Smooth muscle cell (in vitro differentiated cells): ENCODE measurements at regions not wholly inside any gene's neighbourhood (a gene's known extent, or its start where the extent isn't known, plus 50 kb on each side); places are given as distances from the start of the nearest gene placed in this dataset.

Source experiments
- DNase-seq: peaks from one replicate; lab custom pipeline; 2025; ENCODE audit not compliant: unreplicated experiment; lab: John Stamatoyannopoulos, UW
- H2AFZ ChIP-seq: fragments of 200-600 bp; sonication (generic); 2 replicates; pipeline ENCODE4 v1.6.0; 2016; ENCODE audit warnings: antibody characterized with exemption, low read depth, mild to moderate bottlenecking
- H3F3A ChIP-seq: fragments of 200-600 bp; sonication (generic); 2 replicates; pipeline ENCODE4 v1.6.0; 2017; ENCODE audit warnings: antibody characterized with exemption, low read depth
- H3K27ac ChIP-seq: fragments of 200-600 bp; sonication (generic); 2 replicates; pipeline ENCODE4 v1.5.1; 2016; ENCODE audit warnings: low read depth, mild to moderate bottlenecking
- H3K27me3 ChIP-seq: fragments of 200-600 bp; sonication (generic); 2 replicates; pipeline ENCODE4 v1.6.1; 2016; ENCODE audit warnings: low read depth, mild to moderate bottlenecking
- H3K36me3 ChIP-seq: fragments of 200-600 bp; sonication (generic); 2 replicates; pipeline ENCODE4 v1.5.1; 2016; ENCODE audit warnings: low read depth
- H3K4me1 ChIP-seq: fragments of 200-600 bp; sonication (generic); 2 replicates; pipeline ENCODE4 v1.5.1; 2016; ENCODE audit warnings: low read depth
- H3K4me2 ChIP-seq: fragments of 200-600 bp; sonication (generic); 2 replicates; pipeline ENCODE4 v1.6.0; 2016; ENCODE audit warnings: mild to moderate bottlenecking
- H3K4me3 ChIP-seq: fragments of 200-600 bp; sonication (generic); 2 replicates; pipeline ENCODE4 v1.5.1; 2016; ENCODE audit warnings: mild to moderate bottlenecking
- H3K79me2 ChIP-seq: fragments of 200-600 bp; sonication (generic); 2 replicates; pipeline ENCODE4 v1.6.0; 2016; ENCODE audit warnings: low read depth, mild to moderate bottlenecking
- H3K9ac ChIP-seq: fragments of 200-600 bp; sonication (generic); 2 replicates; pipeline ENCODE4 v1.6.0; 2016; ENCODE audit warnings: low read depth
- H3K9me3 ChIP-seq: fragments of 200-600 bp; sonication (generic); replicated peaks from 2 replicates; pipeline ENCODE4 v1.5.1; 2016; ENCODE audit warnings: low read depth
- H4K20me1 ChIP-seq: fragments of 200-600 bp; sonication (generic); 2 replicates; pipeline ENCODE4 v1.6.0; 2016; ENCODE audit warnings: low read depth
- WGBS: methylation state at CpG from one replicate; pipeline ENCODE4 v1.1.7; 2016; ENCODE audit warnings: low lambda C conversion rate; 5-methylcytosine and 5-hydroxymethylcytosine counted together
- TF ChIP-seq, protein P1 (sequence below): fragments of 200-600 bp; sonication (generic); IDR thresholded peaks from 2 replicates; pipeline ENCODE4 v1.5.1; 2017; ENCODE audit warnings: borderline replicate concordance, mild to moderate bottlenecking, antibody characterized with exemption; ENCODE audit not compliant: insufficient read depth, poor library complexity, severe bottlenecking

DNA sequence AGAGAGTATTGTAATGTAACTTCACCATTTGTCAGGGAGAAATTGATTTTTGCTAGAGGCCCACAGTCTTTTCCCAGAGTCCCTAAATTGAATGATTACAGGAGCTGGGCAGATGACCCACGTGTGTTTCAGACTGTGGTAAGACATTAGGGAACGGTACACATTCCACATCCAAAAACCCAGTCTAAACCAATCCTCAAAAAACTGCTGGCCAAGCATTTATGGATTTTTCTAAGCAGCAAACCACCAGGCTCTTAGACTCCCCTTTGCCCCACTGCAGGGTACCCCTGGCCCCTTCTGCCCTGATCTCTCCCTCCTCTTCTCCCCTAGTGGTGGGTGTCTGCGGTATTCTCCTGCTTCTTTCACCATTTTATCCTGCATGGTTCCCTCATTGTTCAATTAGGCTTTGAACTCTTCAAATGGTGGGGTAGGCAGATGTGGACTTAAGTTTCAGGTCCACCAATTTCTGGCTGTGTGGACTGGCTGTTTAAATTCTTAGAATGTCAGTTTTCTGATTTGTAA lies 135.5 kb upstream of the SORCS3 start:
- WGBS: 80% methylated on average over 3 of the region's 3 CpGs
- no peak overlapping the region for H3K9ac ChIP-seq
- H3K27me3 ChIP-seq: peaks cover 9% of the 10 kb centered on the region
- no peaks in the 10 kb centered on the region for H3F3A ChIP-seq
- H3K36me3 ChIP-seq: no peaks in the 10 kb centered on the region
- H3K4me1 ChIP-seq: peaks cover 16% of the 10 kb centered on the region
- no peak overlapping the region for H3K4me2 ChIP-seq
- no peak for DNase-seq
- H3K27ac ChIP-seq: no peak overlapping the region
- H2AFZ ChIP-seq: no peak overlapping the region
- TF ChIP-seq, protein P1, sequence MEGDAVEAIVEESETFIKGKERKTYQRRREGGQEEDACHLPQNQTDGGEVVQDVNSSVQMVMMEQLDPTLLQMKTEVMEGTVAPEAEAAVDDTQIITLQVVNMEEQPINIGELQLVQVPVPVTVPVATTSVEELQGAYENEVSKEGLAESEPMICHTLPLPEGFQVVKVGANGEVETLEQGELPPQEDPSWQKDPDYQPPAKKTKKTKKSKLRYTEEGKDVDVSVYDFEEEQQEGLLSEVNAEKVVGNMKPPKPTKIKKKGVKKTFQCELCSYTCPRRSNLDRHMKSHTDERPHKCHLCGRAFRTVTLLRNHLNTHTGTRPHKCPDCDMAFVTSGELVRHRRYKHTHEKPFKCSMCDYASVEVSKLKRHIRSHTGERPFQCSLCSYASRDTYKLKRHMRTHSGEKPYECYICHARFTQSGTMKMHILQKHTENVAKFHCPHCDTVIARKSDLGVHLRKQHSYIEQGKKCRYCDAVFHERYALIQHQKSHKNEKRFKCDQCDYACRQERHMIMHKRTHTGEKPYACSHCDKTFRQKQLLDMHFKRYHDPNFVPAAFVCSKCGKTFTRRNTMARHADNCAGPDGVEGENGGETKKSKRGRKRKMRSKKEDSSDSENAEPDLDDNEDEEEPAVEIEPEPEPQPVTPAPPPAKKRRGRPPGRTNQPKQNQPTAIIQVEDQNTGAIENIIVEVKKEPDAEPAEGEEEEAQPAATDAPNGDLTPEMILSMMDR: no peak
- no peak overlapping the region for H3K4me3 ChIP-seq
- no peaks in the 10 kb centered on the region for H3K79me2 ChIP-seq
- H4K20me1 ChIP-seq: no peaks in the 10 kb centered on the region
- H3K9me3 ChIP-seq: no peaks in the 10 kb centered on the region

DNA sequence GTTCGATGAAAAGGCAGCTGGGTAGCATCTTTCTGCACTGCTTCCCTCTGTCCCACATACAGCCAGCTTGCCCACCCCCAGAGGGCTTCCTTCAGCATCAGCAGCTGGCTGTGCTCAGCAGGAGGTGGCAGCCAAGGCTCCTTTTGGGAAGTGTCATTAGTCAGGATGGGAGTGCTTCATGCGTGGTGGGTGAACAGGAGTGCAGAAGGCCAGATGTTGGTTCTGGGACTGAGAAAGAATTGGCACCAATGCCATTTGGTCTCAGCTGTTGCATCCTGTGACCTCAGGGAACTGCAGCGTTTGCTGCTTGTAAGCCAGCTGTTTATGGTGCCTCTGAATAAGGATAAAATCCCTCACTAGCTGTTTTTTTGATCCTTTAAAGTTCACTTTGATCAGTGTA lies 131.1 kb upstream of the SORCS3 start:
- H3K27ac ChIP-seq: no peak overlapping the region
- no peak for DNase-seq
- H2AFZ ChIP-seq: no peak overlapping the region
- TF ChIP-seq, protein P1: no peak
- no peaks in the 10 kb centered on the region for H3K79me2 ChIP-seq
- H3K4me1 ChIP-seq: no peaks in the 10 kb centered on the region
- H3K4me3 ChIP-seq: no peak overlapping the region
- no peaks in the 10 kb centered on the region for H3K36me3 ChIP-seq
- no peaks in the 10 kb centered on the region for H4K20me1 ChIP-seq
- H3F3A ChIP-seq: no peaks in the 10 kb centered on the region
- no peak overlapping the region for H3K4me2 ChIP-seq
- no peak overlapping the region for H3K9ac ChIP-seq
- WGBS: 81% methylated on average over 3 of the region's 3 CpGs
- no peaks in the 10 kb centered on the region for H3K9me3 ChIP-seq
- peaks cover 9% of the 10 kb centered on the region for H3K27me3 ChIP-seq

- TF ChIP-seq, protein P1: no peak
- WGBS: 90% methylated on average over 2 of the region's 2 CpGs
- H4K20me1 ChIP-seq: no peaks in the 10 kb centered on the region
Observed at GRCh38 chr10:104510644-104511043, 130.4 kb upstream of the SORCS3 start.

GRCh38 chr10:104512800-104513199 lies 128.3 kb upstream of the SORCS3 start:
- Histone ChIP-seq H3K36me3 (no peaks in the 10 kb centered on the region), H3K9me3 (no peaks in the 10 kb centered on the region), H3K27me3 (peaks cover 11% of the 10 kb centered on the region), H3K4me1 (no peaks in the 10 kb centered on the region), H3K27ac (no peak overlapping the region), H3K4me3 (no peak overlapping the region), H4K20me1 (no peaks in the 10 kb centered on the region), H3F3A (no peaks in the 10 kb centered on the region), H3K4me2 (no peak overlapping the region), H3K79me2 (no peaks in the 10 kb centered on the region), H2AFZ (no peak overlapping the region), H3K9ac (no peak overlapping the region)
- WGBS: 73% methylated on average over 8 of the region's 8 CpGs
- TF ChIP-seq, protein P1: no peak
- no peak for DNase-seq

More at GRCh38 chr10:104510644-104511043, 130.4 kb upstream of the SORCS3 start:
- Histone ChIP-seq H3K4me2 (no peak overlapping the region), H3K4me1 (no peaks in the 10 kb centered on the region), H3K27ac (no peak overlapping the region), H3K36me3 (no peaks in the 10 kb centered on the region), H3K4me3 (no peak overlapping the region), H3K79me2 (no peaks in the 10 kb centered on the region), H3K9me3 (no peaks in the 10 kb centered on the region), H3K27me3 (peaks cover 9% of the 10 kb centered on the region), H3K9ac (no peak overlapping the region), H2AFZ (no peak overlapping the region), H3F3A (no peaks in the 10 kb centered on the region)
- no peak for DNase-seq
